ENCODE measurements at regions not wholly inside any gene's neighbourhood (a gene's known extent, or its start where the extent isn't known, plus 50 kb on each side); places are given as distances from the start of the nearest gene placed in this dataset.

GRCh38 chr7:40921589-40922315, 781.1 kb downstream of the INHBA start (continued):
- TF ChIP-seq PHF8 (conservative IDR thresholded peaks at IDR 0.05; ENCODE audit: low read depth, low read length) = no peak
- TF ChIP-seq EZH2 (IDR thresholded peaks at IDR 0.05; ENCODE audit: low read depth, low read length, severe bottlenecking) = no peak
- no peak for TF ChIP-seq FOSL1 (IDR thresholded peaks at IDR 0.05; ENCODE audit: insufficient read depth, low read depth, low read length)
- TF ChIP-seq USF2 (IDR thresholded peaks at IDR 0.05; ENCODE audit: low read length) = no peak
- TF ChIP-seq BACH1 (IDR thresholded peaks at IDR 0.05; ENCODE audit: low read length) = no peak
- TF ChIP-seq ATF2 (IDR thresholded peaks at IDR 0.05; ENCODE audit: low read length) = no peak
- TF ChIP-seq SP2 (IDR thresholded peaks at IDR 0.05; ENCODE audit: low read length) = no peak
- TF ChIP-seq MAX (IDR thresholded peaks at IDR 0.05) = no peak
